ENCODE measurements at regions not wholly inside any gene's neighbourhood (a gene's known extent, or its start where the extent isn't known, plus 50 kb on each side); places are given as distances from the start of the nearest gene placed in this dataset.

GRCh38 chr9:83153030-83153429 lies 90.1 kb upstream of the RASEF start:
- no peak overlapping the region for H3K4me3 ChIP-seq (replicated peaks in 1 of 2; ENCODE audit: low read depth in 2 of 2, low read length in 2 of 2)
- no peak for DNase-seq (ENCODE audit: low read depth in 2 of 2)
- TF ChIP-seq, protein P1, sequence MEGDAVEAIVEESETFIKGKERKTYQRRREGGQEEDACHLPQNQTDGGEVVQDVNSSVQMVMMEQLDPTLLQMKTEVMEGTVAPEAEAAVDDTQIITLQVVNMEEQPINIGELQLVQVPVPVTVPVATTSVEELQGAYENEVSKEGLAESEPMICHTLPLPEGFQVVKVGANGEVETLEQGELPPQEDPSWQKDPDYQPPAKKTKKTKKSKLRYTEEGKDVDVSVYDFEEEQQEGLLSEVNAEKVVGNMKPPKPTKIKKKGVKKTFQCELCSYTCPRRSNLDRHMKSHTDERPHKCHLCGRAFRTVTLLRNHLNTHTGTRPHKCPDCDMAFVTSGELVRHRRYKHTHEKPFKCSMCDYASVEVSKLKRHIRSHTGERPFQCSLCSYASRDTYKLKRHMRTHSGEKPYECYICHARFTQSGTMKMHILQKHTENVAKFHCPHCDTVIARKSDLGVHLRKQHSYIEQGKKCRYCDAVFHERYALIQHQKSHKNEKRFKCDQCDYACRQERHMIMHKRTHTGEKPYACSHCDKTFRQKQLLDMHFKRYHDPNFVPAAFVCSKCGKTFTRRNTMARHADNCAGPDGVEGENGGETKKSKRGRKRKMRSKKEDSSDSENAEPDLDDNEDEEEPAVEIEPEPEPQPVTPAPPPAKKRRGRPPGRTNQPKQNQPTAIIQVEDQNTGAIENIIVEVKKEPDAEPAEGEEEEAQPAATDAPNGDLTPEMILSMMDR (IDR thresholded peaks at IDR 0.05; ENCODE audit: low read depth, low read length): no peak

- TF ChIP-seq, protein P1 (IDR thresholded peaks at IDR 0.05; ENCODE audit: low read depth, low read length): no peak
- no peak overlapping the region for H3K4me3 ChIP-seq (replicated peaks in 1 of 2; ENCODE audit: low read depth in 2 of 2, low read length in 2 of 2)
- DNase-seq (ENCODE audit: low read depth in 2 of 2): no peak
Measured at GRCh38 chr9:83151627-83152137, 88.7 kb upstream of the RASEF start.

GRCh38 chr9:83147315-83148149 lies 84.6 kb upstream of the RASEF start:
- no peak overlapping the region for H3K4me3 ChIP-seq (replicated peaks in 1 of 2; ENCODE audit: low read depth in 2 of 2, low read length in 2 of 2)
- no peak for DNase-seq (ENCODE audit: low read depth in 2 of 2)
- TF ChIP-seq, protein P1 (IDR thresholded peaks at IDR 0.05; ENCODE audit: low read depth, low read length): no peak

DNA sequence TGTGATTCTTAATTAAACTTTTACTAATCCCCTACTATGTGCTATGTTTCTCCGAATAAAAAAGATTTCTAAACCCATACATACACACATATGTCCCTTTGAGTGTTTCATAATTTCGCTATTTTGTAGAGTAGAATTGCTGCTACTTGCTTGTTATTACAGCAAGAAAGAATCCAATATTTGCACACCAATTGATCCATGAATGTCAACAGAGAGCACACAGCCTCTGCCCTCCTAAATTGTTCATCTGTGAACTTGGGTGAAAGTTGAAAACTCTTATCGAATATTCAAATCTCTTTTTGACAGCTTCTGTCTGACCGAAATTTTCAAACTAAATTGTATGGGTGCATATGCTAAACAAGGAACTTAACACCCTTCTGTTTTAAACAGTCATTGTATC lies 83.4 kb upstream of the RASEF start:
- no peak overlapping the region for H3K4me3 ChIP-seq (replicated peaks in 1 of 2; ENCODE audit: low read depth in 2 of 2, low read length in 2 of 2)
- TF ChIP-seq, protein P1 (IDR thresholded peaks at IDR 0.05; ENCODE audit: low read depth, low read length): no peak
- no peak for DNase-seq (ENCODE audit: low read depth in 2 of 2)

GRCh38 chr9:83144492-83144891 lies 81.5 kb upstream of the RASEF start:
- H3K4me3 ChIP-seq (replicated peaks in 1 of 2; ENCODE audit: low read depth in 2 of 2, low read length in 2 of 2): no peak overlapping the region
- TF ChIP-seq, protein P1 (IDR thresholded peaks at IDR 0.05; ENCODE audit: low read depth, low read length): no peak
- DNase-seq (ENCODE audit: low read depth in 2 of 2): no peak

DNA sequence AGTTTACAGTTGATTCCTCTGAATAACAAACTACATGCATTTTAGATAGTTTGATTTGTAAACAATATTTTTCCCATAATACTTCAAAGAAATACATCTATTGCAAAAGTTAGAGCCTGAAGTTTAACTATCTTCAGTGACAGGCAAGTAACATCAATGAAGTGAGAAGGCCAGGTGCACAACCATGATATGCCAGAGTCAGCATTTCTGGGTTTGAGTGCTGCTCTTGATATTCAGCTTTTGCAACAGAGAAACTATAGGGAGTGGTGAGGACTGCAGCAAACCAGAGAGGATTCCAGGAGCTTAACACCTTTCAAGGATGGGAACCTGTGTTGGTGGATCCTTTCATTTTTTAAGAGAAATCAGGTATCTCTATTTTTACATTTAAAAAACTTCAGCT lies 79.4 kb upstream of the RASEF start:
- TF ChIP-seq, protein P1 (IDR thresholded peaks at IDR 0.05; ENCODE audit: low read depth, low read length): no peak
- no peak for DNase-seq (ENCODE audit: low read depth in 2 of 2)
- H3K4me3 ChIP-seq (replicated peaks in 1 of 2; ENCODE audit: low read depth in 2 of 2, low read length in 2 of 2): no peak overlapping the region

Data from cardiac fibroblast (primary cell).